NCI-H2107 treated with DMSO at 0.1 percent for 48 hours (cell line): ENCODE measurements at regions not wholly inside any gene's neighbourhood (a gene's known extent, or its start where the extent isn't known, plus 50 kb on each side); places are given as distances from the start of the nearest gene placed in this dataset.

Experiments
- DNase-seq: peaks from one replicate; lab custom pipeline; 2025; ENCODE audit not compliant: unreplicated experiment; lab: John Stamatoyannopoulos, UW

GRCh38 chr16:88315543-88316105 is 67.1 kb upstream of the ZNF469 start:
- DNase-seq: no peak

- DNase-seq: no peak
These were observed 66.6 kb upstream of the ZNF469 start for GRCh38 chr16:88316151-88316550.

- no peak for DNase-seq
These were observed 65.7 kb upstream of the ZNF469 start for GRCh38 chr16:88316941-88317612.

DNA sequence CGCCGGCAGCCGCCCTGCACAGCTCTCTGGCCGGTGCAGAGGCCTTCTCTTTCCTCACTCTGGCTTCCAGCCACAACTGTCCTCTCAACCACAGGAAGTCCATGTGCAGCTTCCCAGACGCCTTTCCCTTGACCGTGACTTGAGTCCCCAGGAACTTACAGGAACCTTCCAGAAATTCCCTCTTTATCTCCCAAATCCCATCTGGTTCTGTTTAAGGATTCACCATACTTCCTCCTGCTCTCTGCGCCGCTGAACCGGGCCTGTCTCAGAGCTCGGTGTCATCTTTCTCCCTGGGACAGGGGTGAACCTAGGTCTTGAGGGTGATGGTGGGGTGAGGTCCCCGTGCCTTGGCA is 65.2 kb upstream of the ZNF469 start:
- no peak for DNase-seq

DNA sequence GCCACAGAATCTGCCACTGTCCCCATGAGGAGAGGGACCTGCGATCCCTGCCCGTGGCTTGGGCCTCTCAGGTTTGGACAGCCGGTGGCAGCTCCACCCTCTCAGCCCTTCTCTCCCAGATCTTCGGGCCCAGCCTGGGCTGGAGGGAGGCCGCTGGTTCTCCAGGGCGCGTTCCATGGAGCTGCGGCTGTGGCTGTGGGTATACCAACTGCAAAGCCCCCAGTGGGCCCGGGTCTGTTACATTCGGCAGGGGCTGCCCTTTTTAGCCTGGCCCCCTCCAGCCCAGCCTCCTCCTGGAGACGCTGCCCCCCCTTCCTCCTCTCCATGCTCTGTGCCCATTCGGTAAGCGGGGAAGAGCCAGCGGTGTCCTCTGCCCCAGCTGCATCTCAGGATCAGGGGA is 64.7 kb upstream of the ZNF469 start:
- no peak for DNase-seq

DNA sequence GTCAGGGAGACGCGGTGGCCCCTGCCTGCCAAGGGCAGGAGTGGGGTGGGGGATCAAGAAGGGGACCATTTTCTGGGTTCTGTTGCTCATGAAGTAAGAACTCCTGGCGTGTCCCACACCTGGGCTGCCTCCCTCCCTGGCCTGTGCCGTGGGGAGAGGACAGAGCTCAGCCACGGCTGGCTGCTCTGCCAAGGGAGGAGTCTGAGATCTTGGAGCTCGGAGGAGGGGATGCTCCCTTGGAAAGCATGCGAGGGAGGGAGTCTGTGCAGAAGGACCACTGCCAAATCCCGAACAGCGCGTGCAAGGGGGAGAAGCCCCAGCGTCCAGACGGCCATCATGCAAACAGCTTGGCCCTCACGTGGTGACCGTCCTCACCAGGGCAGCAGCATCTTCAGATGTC is 64.2 kb upstream of the ZNF469 start:
- DNase-seq: no peak

GRCh38 chr16:88319116-88319965 is 63.4 kb upstream of the ZNF469 start:
- no peak for DNase-seq

DNA sequence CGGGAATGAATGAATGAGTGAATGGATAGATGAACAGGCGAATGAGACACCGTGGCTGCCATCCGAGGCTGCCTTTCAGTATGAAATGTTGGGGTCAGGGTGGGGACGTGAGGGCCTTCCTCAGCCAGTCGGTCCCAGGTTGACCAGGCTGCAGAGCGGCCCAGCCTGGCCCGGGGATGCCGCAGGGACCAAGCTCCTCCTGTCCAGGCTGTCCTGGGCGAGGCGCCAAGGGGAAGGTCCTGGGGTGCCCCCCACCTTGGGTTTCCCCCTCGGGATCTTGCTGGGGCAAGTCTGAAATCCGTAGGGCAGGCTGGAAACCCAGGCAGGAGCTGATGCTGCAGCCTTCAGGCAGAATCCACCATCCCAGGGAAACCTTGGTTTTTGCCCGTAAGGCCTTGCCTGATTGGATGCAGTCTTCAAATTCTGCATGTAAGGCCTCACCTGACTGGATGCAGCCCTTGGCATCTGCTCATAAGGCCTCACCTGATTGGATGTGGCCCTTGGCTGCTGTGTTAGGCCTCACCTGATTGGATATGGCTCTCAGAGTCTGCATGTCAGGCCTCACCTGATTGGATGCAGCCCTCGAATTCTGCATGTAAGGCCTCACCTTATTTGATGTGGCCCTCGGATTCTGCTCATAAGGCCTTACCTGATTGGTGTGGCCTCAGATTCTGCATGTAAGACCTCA is 61.7 kb upstream of the ZNF469 start:
- DNase-seq: no peak

GRCh38 chr16:88321635-88322499 is 60.9 kb upstream of the ZNF469 start:
- no peak for DNase-seq

DNA sequence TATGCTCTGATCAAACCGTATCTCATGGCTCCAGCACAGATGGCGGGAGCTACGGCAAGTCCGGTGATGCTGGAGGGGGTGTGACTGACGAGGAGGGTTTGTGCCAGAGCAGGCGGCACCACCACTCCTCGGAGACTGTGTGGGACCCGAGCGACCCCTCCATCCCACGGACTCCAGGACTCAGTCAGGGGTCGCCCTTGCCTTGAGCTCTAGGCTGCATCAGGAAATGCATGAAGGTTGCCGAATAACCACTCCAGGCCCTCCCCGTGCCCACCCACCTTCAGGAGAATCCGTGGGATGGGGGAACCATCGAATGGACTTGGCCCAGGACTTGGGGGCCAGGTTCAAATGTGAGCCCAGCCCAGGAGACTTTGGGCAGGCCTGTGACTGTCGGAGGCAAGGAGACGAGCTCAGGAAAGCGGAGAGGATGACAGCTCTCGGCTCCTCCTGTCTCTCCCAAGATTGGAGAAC is 60.2 kb upstream of the ZNF469 start:
- DNase-seq: no peak

GRCh38 chr16:88323041-88323440 is 59.7 kb upstream of the ZNF469 start:
- no peak for DNase-seq

DNA sequence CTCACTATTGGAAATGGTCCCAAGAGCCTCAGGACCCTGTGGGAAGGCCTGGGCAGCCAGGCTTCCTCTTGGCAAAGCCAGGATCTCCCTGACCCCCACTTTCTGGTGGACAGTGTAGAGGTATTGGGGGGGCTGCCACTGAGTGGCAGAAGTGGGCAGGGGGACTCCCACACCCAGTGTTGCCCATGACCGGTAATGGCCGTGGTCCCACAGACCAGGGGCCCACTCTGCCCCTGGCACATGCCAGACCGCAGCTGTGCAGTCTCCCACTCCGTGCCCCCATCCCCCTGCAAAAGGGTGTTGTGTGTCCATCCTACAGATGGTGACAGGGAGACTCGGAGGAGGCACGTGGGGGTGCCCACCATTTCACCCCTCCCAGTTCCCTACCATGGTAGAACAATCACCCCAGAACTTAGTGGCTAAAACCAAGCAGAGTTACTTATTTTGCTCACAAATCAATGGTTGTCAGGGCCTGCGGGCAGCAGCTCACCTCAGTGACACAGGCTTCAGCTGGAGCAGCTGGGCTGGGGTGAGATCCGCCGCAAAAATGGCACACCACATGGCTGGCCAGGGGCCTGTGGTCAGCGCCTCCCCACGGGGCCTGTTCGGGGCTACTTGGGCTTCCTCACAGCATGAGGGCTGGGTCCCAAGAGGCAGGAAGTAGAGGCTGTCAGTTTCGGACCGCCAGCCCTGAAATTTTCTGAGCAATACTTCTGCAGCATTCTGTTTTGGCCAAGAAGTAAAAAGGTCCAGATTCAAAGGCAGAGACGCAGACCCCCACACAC is 59.0 kb upstream of the ZNF469 start:
- no peak for DNase-seq

DNA sequence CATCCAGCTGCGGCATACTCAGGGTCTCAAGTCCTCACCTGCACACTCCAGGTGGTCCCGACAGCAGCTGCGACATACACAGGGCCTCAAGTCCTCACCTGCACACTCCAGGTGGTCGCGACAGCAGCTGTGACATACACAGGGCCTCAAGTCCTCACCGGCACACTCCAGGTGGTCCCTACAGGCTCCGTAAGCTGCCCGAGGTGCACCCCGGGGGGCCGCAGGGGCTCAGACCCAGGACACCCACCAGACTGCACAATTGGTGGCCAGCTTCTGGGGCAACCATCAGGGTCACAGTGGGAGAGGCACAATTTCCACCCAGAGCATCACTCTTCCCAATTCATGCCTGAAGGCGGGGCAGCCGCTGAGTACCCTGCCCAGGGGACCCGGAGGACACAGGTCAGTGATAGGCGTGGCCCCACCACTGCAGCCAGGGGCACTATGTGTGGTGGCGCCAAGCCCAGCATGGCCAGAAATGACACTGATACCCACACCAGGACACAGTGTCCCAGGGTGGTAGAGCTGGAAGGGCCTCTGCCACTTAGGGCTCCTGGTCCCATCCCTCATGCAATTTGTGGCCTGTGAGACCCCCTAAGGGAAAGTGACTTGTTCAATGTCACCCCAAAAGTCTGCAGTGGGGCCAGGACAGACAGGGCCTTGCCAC is 57.5 kb upstream of the ZNF469 start:
- no peak for DNase-seq

DNA sequence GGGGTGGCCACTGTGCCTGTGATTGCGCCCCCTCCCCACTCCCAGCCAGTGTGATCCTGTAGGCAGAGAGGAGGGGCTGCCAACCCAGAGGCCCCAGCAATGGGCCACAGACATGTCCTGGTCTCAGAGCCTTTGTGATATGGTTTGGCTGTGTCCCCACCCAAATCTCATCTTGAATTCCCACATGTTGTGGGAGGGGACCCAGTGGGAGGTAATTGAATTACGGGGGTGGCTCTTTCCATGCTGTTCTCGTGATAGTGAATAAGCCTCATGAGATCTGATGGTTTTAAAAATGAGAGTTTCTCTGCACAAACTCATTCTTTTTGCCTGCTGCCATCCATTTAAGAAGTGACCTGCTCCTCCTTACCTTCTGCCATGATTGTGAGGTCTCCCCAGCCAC is 56.8 kb upstream of the ZNF469 start:
- DNase-seq: no peak

DNA sequence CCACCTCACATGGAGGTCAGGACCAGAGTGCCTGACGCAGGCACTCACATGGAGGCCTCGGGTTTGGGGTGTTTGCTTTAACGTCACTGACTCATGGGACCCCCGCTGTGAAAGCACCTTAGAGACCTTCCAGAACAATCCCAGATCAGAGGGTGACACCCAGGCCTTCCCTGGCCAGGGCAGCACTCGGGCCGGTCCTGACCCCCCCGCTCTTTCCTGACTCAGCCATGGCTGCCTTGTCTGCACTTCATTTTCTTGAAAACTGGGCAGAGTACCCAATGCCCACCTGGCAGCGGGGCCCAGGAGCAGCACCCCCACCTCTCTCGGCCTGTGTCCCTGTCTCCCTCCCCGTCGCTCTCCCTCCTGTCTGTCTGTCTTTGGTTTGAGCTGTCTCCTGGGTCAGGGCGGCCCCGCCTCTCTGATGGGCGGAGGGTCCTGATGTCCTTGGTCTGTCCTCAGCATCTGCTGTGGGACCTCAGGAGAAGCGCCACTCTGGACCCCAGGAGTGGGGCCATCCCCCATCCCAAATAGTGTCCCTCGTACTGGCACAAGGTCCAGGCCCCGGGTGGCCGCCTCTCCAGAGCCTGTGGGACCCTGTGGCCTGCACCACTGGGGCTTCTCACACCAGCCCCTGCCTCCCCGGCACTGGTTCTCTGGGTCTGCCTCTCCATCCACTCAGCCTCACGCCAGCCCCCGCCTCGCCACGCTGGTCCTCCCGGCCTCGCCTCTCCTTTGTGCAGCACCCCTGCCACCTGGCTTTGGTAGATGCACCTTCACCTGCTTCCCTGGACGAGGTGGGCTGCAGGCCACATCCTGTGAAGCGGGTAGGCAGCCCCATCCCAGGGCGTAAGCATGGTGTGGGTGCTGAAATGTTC is 55.9 kb upstream of the ZNF469 start:
- DNase-seq: no peak

DNA sequence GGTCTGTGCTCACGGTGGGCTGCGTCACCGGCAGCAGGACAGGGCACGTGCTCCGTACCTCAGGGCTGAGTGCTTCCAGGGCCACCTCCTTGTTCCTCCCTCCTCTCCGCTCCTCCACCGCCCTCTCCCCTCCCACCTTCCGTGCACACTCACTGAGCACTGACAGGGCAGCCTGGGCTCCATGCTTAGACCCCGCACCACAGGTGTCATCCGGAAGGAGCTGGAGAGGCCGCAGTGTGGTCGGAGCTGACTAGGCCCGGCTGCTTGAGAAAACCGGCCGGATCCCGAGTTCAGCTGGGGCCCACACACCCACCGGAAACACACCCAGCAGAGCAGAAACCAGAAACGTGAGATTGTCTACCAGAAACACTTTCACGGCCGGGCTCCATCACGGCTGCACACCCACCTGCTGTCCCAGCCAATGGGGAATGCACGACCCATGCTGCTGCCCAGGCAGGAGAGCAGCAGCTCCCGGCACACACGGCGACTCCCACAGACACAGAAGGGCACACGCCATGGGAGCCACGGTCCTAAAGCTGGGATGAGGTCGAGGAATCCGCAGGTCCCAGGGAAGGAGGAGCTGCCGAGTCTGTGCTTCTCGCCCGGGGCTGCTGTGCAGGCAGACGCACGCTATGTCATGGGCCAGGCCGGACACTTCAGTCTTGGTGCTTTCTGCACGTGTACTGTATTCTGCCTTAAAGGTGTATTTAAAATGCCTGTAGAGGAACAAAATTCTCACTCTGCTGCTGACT is 55.0 kb upstream of the ZNF469 start:
- DNase-seq: no peak

DNA sequence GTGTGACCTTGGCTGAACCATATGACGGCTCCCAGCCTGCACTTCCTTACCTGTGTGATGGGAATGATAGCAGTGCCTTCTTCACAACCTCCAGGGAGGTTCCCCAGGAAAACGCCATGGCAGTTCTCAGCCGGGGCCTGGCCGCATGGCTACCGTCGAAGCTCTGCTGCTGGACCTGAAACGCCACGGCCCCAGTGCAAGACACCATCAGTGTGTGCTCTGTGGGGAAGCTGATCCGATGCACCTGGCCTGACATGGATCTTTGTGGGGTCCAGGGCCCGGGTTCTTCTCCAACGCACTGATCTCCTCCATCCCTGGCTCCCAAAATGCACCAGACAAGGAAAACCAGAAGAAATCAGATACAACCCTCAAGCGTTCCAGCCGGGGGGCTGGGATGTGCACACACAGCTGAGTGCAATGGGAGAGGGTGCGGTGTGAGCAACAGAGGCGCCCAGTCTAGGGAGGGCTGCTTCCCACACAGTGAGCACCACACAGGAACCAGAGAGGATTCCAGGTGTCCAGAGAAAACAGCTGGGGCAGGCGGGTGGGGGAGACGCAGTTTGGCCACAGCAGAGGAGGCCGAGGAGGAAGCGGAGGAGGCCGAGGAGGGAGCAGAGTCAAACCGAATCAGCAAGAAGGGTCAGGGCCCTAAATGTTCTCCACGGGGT is 54.3 kb upstream of the ZNF469 start:
- no peak for DNase-seq
